Activated CD4-positive, alpha-beta T cell treated with anti-CD3 and anti-CD28 coated beads for 36 hours (primary cell): ENCODE measurements at regions not wholly inside any gene's neighbourhood (a gene's known extent, or its start where the extent isn't known, plus 50 kb on each side); places are given as distances from the start of the nearest gene placed in this dataset.

Source experiments
- ATAC-seq: fragments of 200-7000 bp; cut with Tn5 transposase; one replicate; pipeline ENCODE4 v1.10.0; 2021; ENCODE audit warnings: mild to moderate bottlenecking, moderate library complexity
- CTCF ChIA-PET: fragments of 350-600 bp; sonication (Branson Sonifier 250); formaldehyde crosslinking; loops from one replicate; lab custom pipeline; 2021; ENCODE audit warnings: antibody characterized with exemption; lab: Charles Lee
- POLR2A ChIA-PET: fragments of 350-600 bp; sonication (Branson Sonifier 250); formaldehyde crosslinking; loops from one replicate; lab custom pipeline; 2021; ENCODE audit warnings: antibody characterized with exemption, inconsistent platforms; lab: Charles Lee
- DNase-seq: peaks from one replicate; pipeline ENCODE4 v3.0.0-alpha.2; 2020
- H3K27ac Mint-ChIP-seq: one replicate; pipeline ENCODE4 v1.8.0; 2021; ENCODE audit warnings: mixed read lengths
- H3K27me3 Mint-ChIP-seq: one replicate; pipeline ENCODE4 v1.8.0; 2021; ENCODE audit warnings: mixed read lengths
- H3K36me3 Mint-ChIP-seq: one replicate; pipeline ENCODE4 v1.8.0; 2021; ENCODE audit warnings: low read depth, mixed read lengths
- H3K4me1 Mint-ChIP-seq: one replicate; pipeline ENCODE4 v1.8.0; 2021; ENCODE audit warnings: mixed read lengths
- H3K4me3 Mint-ChIP-seq: one replicate; pipeline ENCODE4 v1.8.0; 2021; ENCODE audit warnings: mild to moderate bottlenecking, moderate library complexity, mixed read lengths
- H3K9me3 Mint-ChIP-seq: one replicate; pipeline ENCODE4 v1.8.0; 2021; ENCODE audit warnings: low read depth, mixed read lengths
- intact Hi-C, 2 experiments: fragments of 100-400 bp; cut with DNase I in 1 of 2; cut with micrococcal nuclease in 1 of 2; formaldehyde crosslinking; loops; one replicate each; pipeline versions ENCODE4 v1.14.2 to v1.15.1; 2022 to 2024; cut with DNase I, micrococcal nuclease

GRCh38 chr22:27050771-27051170, 393.4 kb downstream of the MIAT start:
- no peak overlapping the region for H3K4me3 Mint-ChIP-seq
- H3K36me3 Mint-ChIP-seq, result no peaks in the 10 kb centered on the region
- DNase-seq (no peak), ATAC-seq (no peak)
- ChIA-PET POLR2A (no interaction called here), CTCF (interaction anchor here (1.3 kb wide), 1 partner anchor 14 kb away, joined by 3 read pairs; no protein-coding TSS in a partner anchor)
- no peaks in the 10 kb centered on the region for H3K9me3 Mint-ChIP-seq
- H3K27ac Mint-ChIP-seq, result no peak overlapping the region
- H3K27me3 Mint-ChIP-seq, result peaks cover 3% of the 10 kb centered on the region
- no peaks in the 10 kb centered on the region for H3K4me1 Mint-ChIP-seq
- intact Hi-C loops, result no loop called here

- intact Hi-C loops, result no loop called here
- H3K4me3 Mint-ChIP-seq, result no peak overlapping the region
- no peaks in the 10 kb centered on the region for H3K36me3 Mint-ChIP-seq
- H3K9me3 Mint-ChIP-seq, result no peaks in the 10 kb centered on the region
- POLR2A ChIA-PET, result no interaction called here
- CTCF ChIA-PET, result interaction anchor here (1.3 kb wide), 1 partner anchor 14 kb away, joined by 3 read pairs; no protein-coding TSS in a partner anchor
- H3K27ac Mint-ChIP-seq, result no peak overlapping the region
- no peak for ATAC-seq
- H3K4me1 Mint-ChIP-seq, result no peaks in the 10 kb centered on the region
- H3K27me3 Mint-ChIP-seq, result peaks cover 3% of the 10 kb centered on the region
- DNase-seq, result no peak
Measured at GRCh38 chr22:27051407-27051806, 394.0 kb downstream of the MIAT start.

- Mint-ChIP-seq H3K4me3 (no peak overlapping the region), H3K4me1 (no peaks in the 10 kb centered on the region), H3K27me3 (peaks cover 12% of the 10 kb centered on the region), H3K36me3 (no peaks in the 10 kb centered on the region), H3K27ac (no peak overlapping the region), H3K9me3 (no peaks in the 10 kb centered on the region)
- DNase-seq, result no peak
- CTCF ChIA-PET, result no interaction called here
- ATAC-seq, result no peak
- intact Hi-C loops, result no loop called here
- POLR2A ChIA-PET, result no interaction called here
Measured at GRCh38 chr22:27057717-27058116, 400.3 kb downstream of the MIAT start.

- ChIA-PET CTCF (no interaction called here), POLR2A (no interaction called here)
- Mint-ChIP-seq H3K4me1 (no peaks in the 10 kb centered on the region), H3K4me3 (no peak overlapping the region), H3K9me3 (no peaks in the 10 kb centered on the region), H3K27ac (no peak overlapping the region), H3K36me3 (no peaks in the 10 kb centered on the region), H3K27me3 (peaks cover 20% of the 10 kb centered on the region)
- DNase-seq (no peak), ATAC-seq (no peak)
- intact Hi-C loops, result no loop called here
Measured at GRCh38 chr22:27060190-27060589, 402.8 kb downstream of the MIAT start.

GRCh38 chr22:27062910-27063309, 405.5 kb downstream of the MIAT start:
- intact Hi-C loops, result no loop called here
- no peaks in the 10 kb centered on the region for H3K9me3 Mint-ChIP-seq
- ChIA-PET POLR2A (no interaction called here), CTCF (interaction anchor here (0.6 kb wide), 1 partner anchor 211 kb away, joined by 4 read pairs; no protein-coding TSS in a partner anchor)
- ATAC-seq (no peak), DNase-seq (no peak)
- no peak overlapping the region for H3K4me3 Mint-ChIP-seq
- no peaks in the 10 kb centered on the region for H3K36me3 Mint-ChIP-seq
- no peaks in the 10 kb centered on the region for H3K4me1 Mint-ChIP-seq
- H3K27me3 Mint-ChIP-seq, result peaks cover 22% of the 10 kb centered on the region
- no peak overlapping the region for H3K27ac Mint-ChIP-seq

- Mint-ChIP-seq H3K4me1 (no peaks in the 10 kb centered on the region), H3K36me3 (no peaks in the 10 kb centered on the region), H3K4me3 (no peak overlapping the region), H3K27ac (no peak overlapping the region), H3K9me3 (no peaks in the 10 kb centered on the region), H3K27me3 (peaks cover 22% of the 10 kb centered on the region)
- intact Hi-C loops, result no loop called here
- CTCF ChIA-PET, result no interaction called here
- POLR2A ChIA-PET, result no interaction called here
- no peak for DNase-seq
- no peak for ATAC-seq
Measured at GRCh38 chr22:27063406-27063805, 406.0 kb downstream of the MIAT start.

GRCh38 chr22:27063841-27064240, 406.5 kb downstream of the MIAT start:
- H3K36me3 Mint-ChIP-seq, result no peaks in the 10 kb centered on the region
- no peaks in the 10 kb centered on the region for H3K4me1 Mint-ChIP-seq
- no peak overlapping the region for H3K27ac Mint-ChIP-seq
- intact Hi-C loops, result no loop called here
- CTCF ChIA-PET, result no interaction called here
- H3K4me3 Mint-ChIP-seq, result no peak overlapping the region
- no peak for ATAC-seq
- peaks cover 22% of the 10 kb centered on the region for H3K27me3 Mint-ChIP-seq
- no peaks in the 10 kb centered on the region for H3K9me3 Mint-ChIP-seq
- DNase-seq, result no peak
- POLR2A ChIA-PET, result no interaction called here

- Mint-ChIP-seq H3K9me3 (no peaks in the 10 kb centered on the region), H3K4me3 (no peak overlapping the region), H3K27me3 (peaks cover 22% of the 10 kb centered on the region), H3K27ac (no peak overlapping the region), H3K4me1 (no peaks in the 10 kb centered on the region), H3K36me3 (no peaks in the 10 kb centered on the region)
- ATAC-seq (no peak), DNase-seq (no peak)
- ChIA-PET POLR2A (no interaction called here), CTCF (no interaction called here)
- intact Hi-C loops, result no loop called here
Measured at GRCh38 chr22:27064386-27064785, 407.0 kb downstream of the MIAT start.

- no peak overlapping the region for H3K4me3 Mint-ChIP-seq
- no peak for DNase-seq
- CTCF ChIA-PET, result interaction anchor here (0.6 kb wide), 2 partner anchors 14 to 485 kb away, joined by 3 read pairs; no protein-coding TSS in a partner anchor
- no peak for ATAC-seq
- H3K27ac Mint-ChIP-seq, result no peak overlapping the region
- POLR2A ChIA-PET, result no interaction called here
- peaks cover 27% of the 10 kb centered on the region for H3K27me3 Mint-ChIP-seq
- intact Hi-C loops, result no loop called here
- H3K4me1 Mint-ChIP-seq, result no peaks in the 10 kb centered on the region
- H3K36me3 Mint-ChIP-seq, result no peaks in the 10 kb centered on the region
- no peaks in the 10 kb centered on the region for H3K9me3 Mint-ChIP-seq
Measured at GRCh38 chr22:27065279-27065678, 407.9 kb downstream of the MIAT start.

GRCh38 chr22:27066856-27067255, 409.5 kb downstream of the MIAT start:
- no peaks in the 10 kb centered on the region for H3K36me3 Mint-ChIP-seq
- H3K27me3 Mint-ChIP-seq, result peaks cover 33% of the 10 kb centered on the region
- ATAC-seq (no peak), DNase-seq (no peak)
- no peak overlapping the region for H3K4me3 Mint-ChIP-seq
- H3K4me1 Mint-ChIP-seq, result no peaks in the 10 kb centered on the region
- POLR2A ChIA-PET, result no interaction called here
- intact Hi-C loops, result no loop called here
- H3K9me3 Mint-ChIP-seq, result no peaks in the 10 kb centered on the region
- H3K27ac Mint-ChIP-seq, result no peak overlapping the region
- CTCF ChIA-PET, result interaction anchor here (0.6 kb wide), 2 partner anchors 26 to 394 kb away, joined by 3 read pairs; no protein-coding TSS in a partner anchor

- Mint-ChIP-seq H3K36me3 (no peaks in the 10 kb centered on the region), H3K27me3 (peaks cover 30% of the 10 kb centered on the region), H3K4me1 (no peaks in the 10 kb centered on the region), H3K9me3 (no peaks in the 10 kb centered on the region), H3K27ac (no peak overlapping the region), H3K4me3 (no peak overlapping the region)
- no peak for ATAC-seq
- POLR2A ChIA-PET, result no interaction called here
- CTCF ChIA-PET, result no interaction called here
- peak; percentile 19 for DNase-seq
- intact Hi-C loops, result no loop called here
Measured at GRCh38 chr22:27068121-27068520, 410.7 kb downstream of the MIAT start.

- POLR2A ChIA-PET, result no interaction called here
- Mint-ChIP-seq H3K27me3 (peaks cover 26% of the 10 kb centered on the region), H3K36me3 (no peaks in the 10 kb centered on the region), H3K4me1 (no peaks in the 10 kb centered on the region), H3K9me3 (no peaks in the 10 kb centered on the region), H3K27ac (no peak overlapping the region), H3K4me3 (no peak overlapping the region)
- intact Hi-C loops, result no loop called here
- DNase-seq, result no peak
- no peak for ATAC-seq
- CTCF ChIA-PET, result no interaction called here
Measured at GRCh38 chr22:27070594-27070993, 413.2 kb downstream of the MIAT start.
